Esophagus muscularis mucosa (tissue), 4 donors: ENCODE measurements at regions not wholly inside any gene's neighbourhood (a gene's known extent, or its start where the extent isn't known, plus 50 kb on each side); places are given as distances from the start of the nearest gene placed in this dataset.

ENCODE experiments used
- DNase-seq: peaks from one replicate; pipeline ENCODE4 v3.0.0-alpha.2; 2017; ENCODE audit errors: extremely low spot score
- H3K27ac ChIP-seq, 4 donors: fragments of 200-600 bp; sonication (generic); replicated peaks in 1 of 4; 1 replicate in 3 of 4; 2 replicates in 1 of 4; pipeline ENCODE4 v1.5.1; 2016 to 2019; ENCODE audit warnings: mild to moderate bottlenecking in 1 of 4
- H3K27me3 ChIP-seq, 4 donors: fragments of 200-600 bp; sonication (generic); one replicate each; pipeline versions ENCODE4 v1.5.1 to v1.6.0; 2016 to 2019
- H3K36me3 ChIP-seq, 4 donors: fragments of 200-600 bp; sonication (generic); one replicate each; pipeline ENCODE4 v1.5.1; 2016 to 2019
- H3K4me1 ChIP-seq, 4 donors: fragments of 200-600 bp; sonication (generic); one replicate each; pipeline ENCODE4 v1.5.1; 2016 to 2019
- H3K4me3 ChIP-seq, 4 donors: fragments of 200-600 bp; sonication (generic); 1 replicate in 2 of 4; 2 replicates in 2 of 4; pipeline ENCODE4 v1.5.1; 2016 to 2019; ENCODE audit warnings: mild to moderate bottlenecking in 4 of 4, moderate library complexity in 1 of 4
- H3K9me3 ChIP-seq, 4 donors: fragments of 200-600 bp; sonication (generic); 1 replicate in 3 of 4; 2 replicates in 1 of 4; pipeline ENCODE4 v1.5.1; 2016 to 2019
- CTCF ChIP-seq, 3 experiments: fragments of 200-600 bp in 2 of 3; fragments of 450-650 bp in 1 of 3; sonication (generic) in 2 of 3; IDR thresholded peaks; one replicate each; pipeline ENCODE4 v1.5.1; 2017 to 2019; ENCODE audit warnings: antibody characterized with exemption in 3 of 3, mild to moderate bottlenecking in 2 of 3, moderate library complexity in 1 of 3
- EP300 ChIP-seq: sonication (generic); formaldehyde crosslinking; IDR thresholded peaks from one replicate; pipeline ENCODE4 v1.6.1; 2017; ENCODE audit warnings: antibody characterized with exemption
- POLR2A ChIP-seq: fragments of 450-650 bp; IDR thresholded peaks from one replicate; pipeline ENCODE4 v1.6.1; 2017; ENCODE audit warnings: antibody characterized with exemption, moderate library complexity, mild to moderate bottlenecking, low read depth
- POLR2AphosphoS5 ChIP-seq, 2 donors: sonication (generic); formaldehyde crosslinking; IDR thresholded peaks; one replicate each; pipeline ENCODE4 v1.6.1; 2017; ENCODE audit warnings: antibody characterized with exemption in 2 of 2
- WGBS: methylation state at CpG from one replicate; pipeline ENCODE4 v1.1.5; 2018; 5-methylcytosine and 5-hydroxymethylcytosine counted together
- intact Hi-C: fragments of 100-400 bp; cut with DNase I; formaldehyde crosslinking; loops from one replicate; pipeline ENCODE4 v1.15.1; 2023

GRCh38 chr10:130636313-130636930 is 500.2 kb downstream of the GLRX3 start:
- no peak for DNase-seq
- H3K4me3 ChIP-seq, result no peak overlapping the region
- no peak overlapping the region for H3K27ac ChIP-seq
- no peaks in the 10 kb centered on the region for H3K27me3 ChIP-seq
- H3K4me1 ChIP-seq, result peaks cover 0 to 5% (median 0%) of the 10 kb centered on the region in 4 donors
- WGBS, result 50% methylated on average over 6 of the region's 6 CpGs
- H3K9me3 ChIP-seq, result no peaks in the 10 kb centered on the region
- H3K36me3 ChIP-seq, result no peaks in the 10 kb centered on the region
- intact Hi-C loops, result no loop called here
- TF ChIP-seq EP300 (no peak), CTCF (IDR thresholded peaks at IDR 0.05) (no peak), POLR2A (no peak), POLR2AphosphoS5 (IDR thresholded peaks at IDR 0.05) (no peak)

GRCh38 chr10:130637089-130637676 is 501.0 kb downstream of the GLRX3 start:
- TF ChIP-seq POLR2AphosphoS5 (IDR thresholded peaks at IDR 0.05) (no peak), POLR2A (no peak), EP300 (no peak), CTCF (IDR thresholded peaks at IDR 0.05) (no peak)
- intact Hi-C loops, result no loop called here
- Histone ChIP-seq H3K27me3 (no peaks in the 10 kb centered on the region), H3K36me3 (no peaks in the 10 kb centered on the region), H3K4me3 (no peak overlapping the region), H3K27ac (no peak overlapping the region), H3K9me3 (no peaks in the 10 kb centered on the region), H3K4me1 (no peaks in the 10 kb centered on the region)
- DNase-seq, result no peak
- WGBS, result 45% methylated on average over 4 of the region's 4 CpGs

DNA sequence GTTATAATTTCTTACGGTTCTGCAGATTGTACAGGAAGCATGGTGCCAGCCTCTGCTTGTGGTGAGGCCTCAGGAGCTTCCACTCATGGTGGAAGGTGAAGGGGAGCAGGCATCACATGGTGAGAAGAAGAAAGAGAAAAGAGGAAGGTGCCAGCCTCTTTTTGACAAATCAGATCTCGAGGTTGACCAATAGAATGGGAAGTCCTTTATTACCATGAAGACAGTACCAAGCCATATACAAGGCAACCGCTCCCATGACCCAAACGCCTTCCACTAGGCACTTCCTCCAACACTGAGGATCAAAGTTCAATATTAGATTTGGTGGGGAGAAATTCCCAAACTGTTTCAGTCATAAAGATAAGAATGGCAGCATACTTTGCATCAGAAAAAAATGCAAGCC is 502.8 kb downstream of the GLRX3 start:
- no peak overlapping the region for H3K4me3 ChIP-seq
- DNase-seq, result peak; percentile 45
- H3K4me1 ChIP-seq, result no peaks in the 10 kb centered on the region
- H3K27ac ChIP-seq, result no peak overlapping the region
- intact Hi-C loops, result no loop called here
- H3K36me3 ChIP-seq, result no peaks in the 10 kb centered on the region
- H3K27me3 ChIP-seq, result no peaks in the 10 kb centered on the region
- no peaks in the 10 kb centered on the region for H3K9me3 ChIP-seq
- TF ChIP-seq POLR2A, result no peak
- no peak for TF ChIP-seq CTCF (IDR thresholded peaks at IDR 0.05)
- no peak for TF ChIP-seq EP300
- TF ChIP-seq POLR2AphosphoS5 (IDR thresholded peaks at IDR 0.05), result no peak
- 76% methylated on average over 4 of the region's 4 CpGs for WGBS

- 91% methylated on average over 4 of the region's 4 CpGs for WGBS
- no peak for TF ChIP-seq POLR2A
- TF ChIP-seq CTCF (IDR thresholded peaks at IDR 0.05), result no peak
- no peak for TF ChIP-seq POLR2AphosphoS5 (IDR thresholded peaks at IDR 0.05)
- no peak for TF ChIP-seq EP300
- Histone ChIP-seq H3K4me3 (no peak overlapping the region), H3K27me3 (no peaks in the 10 kb centered on the region), H3K27ac (no peak overlapping the region), H3K9me3 (no peaks in the 10 kb centered on the region), H3K36me3 (no peaks in the 10 kb centered on the region), H3K4me1 (no peaks in the 10 kb centered on the region)
- intact Hi-C loops, result no loop called here
- no peak for DNase-seq
Measured at GRCh38 chr10:130642926-130643325, 506.7 kb downstream of the GLRX3 start.
